Left ventricle myocardium superior (tissue), 1 donor: ENCODE measurements at regions not wholly inside any gene's neighbourhood (a gene's known extent, or its start where the extent isn't known, plus 50 kb on each side); places are given as distances from the start of the nearest gene placed in this dataset.

Experiments
- ATAC-seq: fragments of 200-7000 bp; cut with Tn5 transposase; one replicate; pipeline ENCODE4 v1.9.1; 2020; ENCODE audit warnings: mild to moderate bottlenecking, moderate library complexity
- DNase-seq: peaks from one replicate; pipeline ENCODE4 v3.0.0-alpha.2; 2020
- intact Hi-C: fragments of 100-400 bp; cut with micrococcal nuclease; formaldehyde crosslinking; loops from one replicate; pipeline ENCODE4 v1.11.0; 2022
- donor health status: DM: no; HTN: yes; CAD: no; lungs with severe emphysema.

- DNase-seq = no peak
- intact Hi-C loops = no loop called here
- no peak for ATAC-seq
These were observed 488.6 kb upstream of the RGS18 start for GRCh38 chr1:191669629-191670028.

GRCh38 chr1:191671236-191671635 lies 487.0 kb upstream of the RGS18 start:
- intact Hi-C loops = no loop called here
- DNase-seq = no peak
- no peak for ATAC-seq

- no peak for DNase-seq
- ATAC-seq = no peak
- intact Hi-C loops = no loop called here
These were observed 483.6 kb upstream of the RGS18 start for GRCh38 chr1:191674626-191675179.

- intact Hi-C loops = no loop called here
- no peak for DNase-seq
- ATAC-seq = no peak
These were observed 482.1 kb upstream of the RGS18 start for GRCh38 chr1:191675856-191676783.

GRCh38 chr1:191685669-191686068 lies 472.6 kb upstream of the RGS18 start:
- intact Hi-C loops = no loop called here
- no peak for DNase-seq

GRCh38 chr1:191687721-191688120 lies 470.5 kb upstream of the RGS18 start:
- intact Hi-C loops = no loop called here
- ATAC-seq (no peak), DNase-seq (no peak)

More at GRCh38 chr1:191685669-191686068, 472.6 kb upstream of the RGS18 start:
- no peak for ATAC-seq

GRCh38 chr1:191690931-191691330 lies 467.3 kb upstream of the RGS18 start:
- ATAC-seq (no peak), DNase-seq (no peak)
- intact Hi-C loops = no loop called here

GRCh38 chr1:191693797-191694196 lies 464.5 kb upstream of the RGS18 start:
- ATAC-seq (no peak), DNase-seq (no peak)
- intact Hi-C loops = no loop called here

GRCh38 chr1:191695865-191696264 lies 462.4 kb upstream of the RGS18 start:
- ATAC-seq = no peak
- intact Hi-C loops = no loop called here
- no peak for DNase-seq

- intact Hi-C loops = no loop called here
- DNase-seq (no peak), ATAC-seq (no peak)
These were observed 461.9 kb upstream of the RGS18 start for GRCh38 chr1:191696354-191696753.

- intact Hi-C loops = no loop called here
- no peak for DNase-seq
- no peak for ATAC-seq
These were observed 460.7 kb upstream of the RGS18 start for GRCh38 chr1:191697556-191697955.

GRCh38 chr1:191698246-191698645 lies 460.0 kb upstream of the RGS18 start:
- ATAC-seq = no peak
- DNase-seq = no peak
- intact Hi-C loops = no loop called here

GRCh38 chr1:191699343-191699742 lies 458.9 kb upstream of the RGS18 start:
- ATAC-seq = no peak
- intact Hi-C loops = no loop called here
- DNase-seq = no peak

- no peak for ATAC-seq
- DNase-seq = no peak
- intact Hi-C loops = no loop called here
These were observed 457.3 kb upstream of the RGS18 start for GRCh38 chr1:191700922-191701321.

GRCh38 chr1:191702124-191702523 lies 456.1 kb upstream of the RGS18 start:
- intact Hi-C loops = no loop called here
- DNase-seq (no peak), ATAC-seq (no peak)

GRCh38 chr1:191707288-191707687 lies 451.0 kb upstream of the RGS18 start:
- DNase-seq (no peak), ATAC-seq (no peak)
- intact Hi-C loops = no loop called here

GRCh38 chr1:191709215-191709614 lies 449.0 kb upstream of the RGS18 start:
- no peak for ATAC-seq
- DNase-seq = no peak
- intact Hi-C loops = no loop called here

GRCh38 chr1:191711961-191712360 lies 446.3 kb upstream of the RGS18 start:
- intact Hi-C loops = no loop called here
- ATAC-seq (no peak), DNase-seq (no peak)

- intact Hi-C loops = no loop called here
- DNase-seq (no peak), ATAC-seq (no peak)
These were observed 443.4 kb upstream of the RGS18 start for GRCh38 chr1:191714845-191715244.

- intact Hi-C loops = no loop called here
- ATAC-seq = no peak
- DNase-seq = no peak
These were observed 428.5 kb upstream of the RGS18 start for GRCh38 chr1:191729742-191730141.
